Mucosa of descending colon (tissue), 3 donors: ENCODE measurements at regions not wholly inside any gene's neighbourhood (a gene's known extent, or its start where the extent isn't known, plus 50 kb on each side); places are given as distances from the start of the nearest gene placed in this dataset.

Source experiments
- ATAC-seq: fragments of 200-7000 bp; cut with Tn5 transposase; one replicate; pipeline ENCODE4 v1.9.1; 2020; ENCODE audit warnings: mild to moderate bottlenecking, moderate library complexity
- DNase-seq, 3 donors: peaks; one replicate each; pipeline ENCODE4 v3.0.0-alpha.2; 2020
- H3K36me3 ChIP-seq: fragments of 200-600 bp; one replicate; pipeline ENCODE4 v1.8.0; 2021; ENCODE audit warnings: low read depth, mild to moderate bottlenecking
- H3K4me1 ChIP-seq: fragments of 200-600 bp; one replicate; pipeline ENCODE4 v1.8.0; 2021; ENCODE audit warnings: low read depth, mild to moderate bottlenecking
- H3K4me3 ChIP-seq: fragments of 200-600 bp; one replicate; pipeline ENCODE4 v1.8.0; 2021; ENCODE audit warnings: mild to moderate bottlenecking
- H3K9me3 ChIP-seq: fragments of 200-600 bp; one replicate; pipeline ENCODE4 v1.8.0; 2021; ENCODE audit warnings: mild to moderate bottlenecking
- intact Hi-C, 2 donors: fragments of 100-400 bp; cut with DNase I in 1 of 2; cut with micrococcal nuclease in 1 of 2; formaldehyde crosslinking; loops; one replicate each; pipeline versions ENCODE4 v1.11.0 to v1.11.1; 2022; cut with DNase I, micrococcal nuclease
- TF ChIP-seq, protein P1 (sequence below): fragments of 200-600 bp; IDR thresholded peaks from one replicate; pipeline ENCODE4 v1.8.0; 2022; ENCODE audit warnings: antibody characterized with exemption, mild to moderate bottlenecking
- donor health status: DM: no; HTN: no; CAD: no; lungs with moderate emphysema.
- donor health status: DM: no; HTN: no; CAD: no.
- donor health status: DM: no; HTN: yes; CAD: no.

DNA sequence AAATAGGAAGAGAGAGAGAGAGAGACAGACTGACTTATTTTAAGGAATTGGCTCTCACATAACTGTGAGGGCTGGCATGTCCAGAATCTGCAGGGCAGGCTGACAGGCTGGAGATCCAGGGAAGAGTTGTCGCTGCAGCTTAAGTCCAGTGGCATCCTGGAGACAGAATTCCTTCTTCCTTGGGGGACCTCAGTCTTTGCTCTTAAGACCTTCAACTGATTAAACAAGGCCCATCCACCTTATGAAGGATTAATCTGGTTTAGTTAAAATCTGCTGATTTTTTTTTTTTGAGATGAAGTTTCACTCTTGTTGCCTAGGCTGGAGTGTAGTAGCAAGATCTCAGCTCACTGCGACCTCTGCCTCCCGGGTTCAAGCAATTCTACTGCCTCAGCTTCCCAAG, 128.0 kb upstream of the ALDH1A3 start:
- intact Hi-C loops, result no loop called here

GRCh38 chr15:100753503-100753902, 126.1 kb upstream of the ALDH1A3 start:
- no peak overlapping the region for H3K4me3 ChIP-seq
- TF ChIP-seq, protein P1, sequence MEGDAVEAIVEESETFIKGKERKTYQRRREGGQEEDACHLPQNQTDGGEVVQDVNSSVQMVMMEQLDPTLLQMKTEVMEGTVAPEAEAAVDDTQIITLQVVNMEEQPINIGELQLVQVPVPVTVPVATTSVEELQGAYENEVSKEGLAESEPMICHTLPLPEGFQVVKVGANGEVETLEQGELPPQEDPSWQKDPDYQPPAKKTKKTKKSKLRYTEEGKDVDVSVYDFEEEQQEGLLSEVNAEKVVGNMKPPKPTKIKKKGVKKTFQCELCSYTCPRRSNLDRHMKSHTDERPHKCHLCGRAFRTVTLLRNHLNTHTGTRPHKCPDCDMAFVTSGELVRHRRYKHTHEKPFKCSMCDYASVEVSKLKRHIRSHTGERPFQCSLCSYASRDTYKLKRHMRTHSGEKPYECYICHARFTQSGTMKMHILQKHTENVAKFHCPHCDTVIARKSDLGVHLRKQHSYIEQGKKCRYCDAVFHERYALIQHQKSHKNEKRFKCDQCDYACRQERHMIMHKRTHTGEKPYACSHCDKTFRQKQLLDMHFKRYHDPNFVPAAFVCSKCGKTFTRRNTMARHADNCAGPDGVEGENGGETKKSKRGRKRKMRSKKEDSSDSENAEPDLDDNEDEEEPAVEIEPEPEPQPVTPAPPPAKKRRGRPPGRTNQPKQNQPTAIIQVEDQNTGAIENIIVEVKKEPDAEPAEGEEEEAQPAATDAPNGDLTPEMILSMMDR, result no peak
- no peaks in the 10 kb centered on the region for H3K36me3 ChIP-seq
- intact Hi-C loops, result no loop called here
- H3K4me1 ChIP-seq, result no peaks in the 10 kb centered on the region
- ATAC-seq (no peak), DNase-seq (no peak)
- no peaks in the 10 kb centered on the region for H3K9me3 ChIP-seq

More for the DNA sequence above, 128.0 kb upstream of the ALDH1A3 start:
- Histone ChIP-seq H3K4me3 (no peak overlapping the region), H3K4me1 (no peaks in the 10 kb centered on the region), H3K36me3 (no peaks in the 10 kb centered on the region), H3K9me3 (no peaks in the 10 kb centered on the region)
- DNase-seq (no peak), ATAC-seq (no peak)
- TF ChIP-seq, protein P1, result no peak

GRCh38 chr15:100757661-100758060, 122.0 kb upstream of the ALDH1A3 start:
- TF ChIP-seq, protein P1, result no peak
- Histone ChIP-seq H3K36me3 (no peaks in the 10 kb centered on the region), H3K4me1 (no peaks in the 10 kb centered on the region), H3K4me3 (no peak overlapping the region), H3K9me3 (no peaks in the 10 kb centered on the region)
- ATAC-seq (no peak), DNase-seq (no peak)
- intact Hi-C loops, result no loop called here

DNA sequence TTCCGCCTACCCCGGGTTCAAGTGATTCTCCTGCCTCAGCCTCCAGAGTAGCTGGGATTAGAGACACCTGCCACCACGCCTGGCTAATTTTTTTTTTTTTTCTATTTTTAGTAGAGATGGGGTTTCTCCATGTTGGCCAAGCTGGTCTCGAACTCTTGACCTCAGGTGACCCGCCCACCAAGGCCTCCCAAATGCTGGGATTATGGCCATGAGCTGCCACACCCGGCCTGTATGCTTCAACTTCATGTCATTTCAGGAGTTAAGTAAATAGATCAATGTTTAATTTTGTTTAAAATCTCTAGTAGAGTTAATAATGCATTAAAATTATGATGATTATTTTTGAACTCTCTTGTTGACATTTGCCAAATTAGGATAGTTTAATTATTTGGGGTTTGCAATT, 121.1 kb upstream of the ALDH1A3 start:
- no peak overlapping the region for H3K4me3 ChIP-seq
- ATAC-seq, result no peak

GRCh38 chr15:100759106-100759505, 120.5 kb upstream of the ALDH1A3 start:
- DNase-seq, result no peak
- intact Hi-C loops, result no loop called here
- no peaks in the 10 kb centered on the region for H3K9me3 ChIP-seq
- no peaks in the 10 kb centered on the region for H3K36me3 ChIP-seq
- TF ChIP-seq, protein P1, result no peak
- no peak overlapping the region for H3K4me3 ChIP-seq
- no peaks in the 10 kb centered on the region for H3K4me1 ChIP-seq
- ATAC-seq, result no peak

More for the DNA sequence above, 121.1 kb upstream of the ALDH1A3 start:
- DNase-seq, result no peak
- Histone ChIP-seq H3K36me3 (no peaks in the 10 kb centered on the region), H3K9me3 (no peaks in the 10 kb centered on the region), H3K4me1 (no peaks in the 10 kb centered on the region)
- TF ChIP-seq, protein P1, result no peak
- intact Hi-C loops, result no loop called here
